ENCODE measurements at regions not wholly inside any gene's neighbourhood (a gene's known extent, or its start where the extent isn't known, plus 50 kb on each side); places are given as distances from the start of the nearest gene placed in this dataset.

- no peak for TF ChIP-seq CTCF (IDR thresholded peaks at IDR 0.05; ENCODE audit: borderline replicate concordance, extremely low read depth, insufficient read depth)
- no peak overlapping the region for H3K4me3 ChIP-seq (ENCODE audit: low read length in 3 of 3)
- H3K36me3 ChIP-seq (ENCODE audit: control insufficient read depth in 2 of 3, insufficient read depth in 3 of 3, low read length in 3 of 3), result no peaks in the 10 kb centered on the region
- DNase-seq, result no peak
- no peaks in the 10 kb centered on the region for H3K9me3 ChIP-seq (ENCODE audit: control insufficient read depth in 2 of 3, insufficient read depth in 1 of 3, low read length in 3 of 3)
- no peak overlapping the region for H3K27ac ChIP-seq (ENCODE audit: low read depth in 2 of 2, low read length in 2 of 2)
- intact Hi-C loops (cut with DNase I), result no loop called here
- H3K4me1 ChIP-seq (ENCODE audit: control insufficient read depth in 2 of 3, insufficient read depth in 2 of 3, low read depth in 1 of 3, low read length in 3 of 3), result no peaks in the 10 kb centered on the region
- no peaks in the 10 kb centered on the region for H3K27me3 ChIP-seq (ENCODE audit: control insufficient read depth, insufficient read depth, low read length)
- FAIRE-seq, result no peak
- no peak overlapping the region for H3K9ac ChIP-seq (ENCODE audit: low read length in 3 of 3)
These were observed 603.3 kb downstream of the PTPRC start for GRCh38 chr1:199242147-199242546.

- DNase-seq, result no peak
- FAIRE-seq, result no peak
- intact Hi-C loops (cut with DNase I), result no loop called here
These were observed 603.8 kb downstream of the PTPRC start for GRCh38 chr1:199242601-199243000.

GRCh38 chr1:199243423-199244061 is 604.7 kb downstream of the PTPRC start:
- Histone ChIP-seq H3K4me3 (ENCODE audit: low read length in 3 of 3) (no peak overlapping the region), H3K9ac (ENCODE audit: low read length in 3 of 3) (no peak overlapping the region), H3K4me1 (ENCODE audit: control insufficient read depth in 2 of 3, insufficient read depth in 2 of 3, low read depth in 1 of 3, low read length in 3 of 3) (no peaks in the 10 kb centered on the region), H3K27ac (ENCODE audit: low read depth in 2 of 2, low read length in 2 of 2) (no peak overlapping the region), H3K27me3 (ENCODE audit: control insufficient read depth, insufficient read depth, low read length) (no peaks in the 10 kb centered on the region), H3K36me3 (ENCODE audit: control insufficient read depth in 2 of 3, insufficient read depth in 3 of 3, low read length in 3 of 3) (no peaks in the 10 kb centered on the region), H3K9me3 (ENCODE audit: control insufficient read depth in 2 of 3, insufficient read depth in 1 of 3, low read length in 3 of 3) (no peaks in the 10 kb centered on the region)
- FAIRE-seq (no peak), DNase-seq (peak; percentile 5 to 61 (median 29))
- intact Hi-C loops (cut with DNase I), result no loop called here
- TF ChIP-seq CTCF (IDR thresholded peaks at IDR 0.05; ENCODE audit: borderline replicate concordance, extremely low read depth, insufficient read depth), result peak; percentile 43

More at GRCh38 chr1:199242601-199243000, 603.8 kb downstream of the PTPRC start:
- H3K9ac ChIP-seq (ENCODE audit: low read length in 3 of 3), result no peak overlapping the region
- no peak overlapping the region for H3K4me3 ChIP-seq (ENCODE audit: low read length in 3 of 3)
- no peaks in the 10 kb centered on the region for H3K27me3 ChIP-seq (ENCODE audit: control insufficient read depth, insufficient read depth, low read length)
- TF ChIP-seq CTCF (IDR thresholded peaks at IDR 0.05; ENCODE audit: borderline replicate concordance, extremely low read depth, insufficient read depth), result no peak
- H3K27ac ChIP-seq (ENCODE audit: low read depth in 2 of 2, low read length in 2 of 2), result no peak overlapping the region
- H3K36me3 ChIP-seq (ENCODE audit: control insufficient read depth in 2 of 3, insufficient read depth in 3 of 3, low read length in 3 of 3), result no peaks in the 10 kb centered on the region
- H3K9me3 ChIP-seq (ENCODE audit: control insufficient read depth in 2 of 3, insufficient read depth in 1 of 3, low read length in 3 of 3), result no peaks in the 10 kb centered on the region
- H3K4me1 ChIP-seq (ENCODE audit: control insufficient read depth in 2 of 3, insufficient read depth in 2 of 3, low read depth in 1 of 3, low read length in 3 of 3), result no peaks in the 10 kb centered on the region

GRCh38 chr1:199245946-199246345 is 607.1 kb downstream of the PTPRC start:
- Histone ChIP-seq H3K4me3 (ENCODE audit: low read length in 3 of 3) (no peak overlapping the region), H3K4me1 (ENCODE audit: control insufficient read depth in 2 of 3, insufficient read depth in 2 of 3, low read depth in 1 of 3, low read length in 3 of 3) (no peaks in the 10 kb centered on the region), H3K9ac (ENCODE audit: low read length in 3 of 3) (no peak overlapping the region), H3K9me3 (ENCODE audit: control insufficient read depth in 2 of 3, insufficient read depth in 1 of 3, low read length in 3 of 3) (no peaks in the 10 kb centered on the region), H3K36me3 (ENCODE audit: control insufficient read depth in 2 of 3, insufficient read depth in 3 of 3, low read length in 3 of 3) (no peaks in the 10 kb centered on the region), H3K27me3 (ENCODE audit: control insufficient read depth, insufficient read depth, low read length) (no peaks in the 10 kb centered on the region), H3K27ac (ENCODE audit: low read depth in 2 of 2, low read length in 2 of 2) (no peak overlapping the region)
- no peak for TF ChIP-seq CTCF (IDR thresholded peaks at IDR 0.05; ENCODE audit: borderline replicate concordance, extremely low read depth, insufficient read depth)
- FAIRE-seq, result no peak
- intact Hi-C loops (cut with DNase I), result no loop called here
- no peak for DNase-seq

Measured in kidney (tissue), 13 donors.